NCI-H345 treated with DMSO at 0.1 percent for 48 hours (cell line): ENCODE measurements at regions not wholly inside any gene's neighbourhood (a gene's known extent, or its start where the extent isn't known, plus 50 kb on each side); places are given as distances from the start of the nearest gene placed in this dataset.
"Not testable (repeated sequence)": the region's sequence is repeated elsewhere in the genome, so short reads cannot be mapped to it uniquely, and the experiment has no call there.

Source experiments
- DNase-seq: peaks from one replicate; lab custom pipeline; 2025; ENCODE audit not compliant: unreplicated experiment; lab: John Stamatoyannopoulos, UW

DNA sequence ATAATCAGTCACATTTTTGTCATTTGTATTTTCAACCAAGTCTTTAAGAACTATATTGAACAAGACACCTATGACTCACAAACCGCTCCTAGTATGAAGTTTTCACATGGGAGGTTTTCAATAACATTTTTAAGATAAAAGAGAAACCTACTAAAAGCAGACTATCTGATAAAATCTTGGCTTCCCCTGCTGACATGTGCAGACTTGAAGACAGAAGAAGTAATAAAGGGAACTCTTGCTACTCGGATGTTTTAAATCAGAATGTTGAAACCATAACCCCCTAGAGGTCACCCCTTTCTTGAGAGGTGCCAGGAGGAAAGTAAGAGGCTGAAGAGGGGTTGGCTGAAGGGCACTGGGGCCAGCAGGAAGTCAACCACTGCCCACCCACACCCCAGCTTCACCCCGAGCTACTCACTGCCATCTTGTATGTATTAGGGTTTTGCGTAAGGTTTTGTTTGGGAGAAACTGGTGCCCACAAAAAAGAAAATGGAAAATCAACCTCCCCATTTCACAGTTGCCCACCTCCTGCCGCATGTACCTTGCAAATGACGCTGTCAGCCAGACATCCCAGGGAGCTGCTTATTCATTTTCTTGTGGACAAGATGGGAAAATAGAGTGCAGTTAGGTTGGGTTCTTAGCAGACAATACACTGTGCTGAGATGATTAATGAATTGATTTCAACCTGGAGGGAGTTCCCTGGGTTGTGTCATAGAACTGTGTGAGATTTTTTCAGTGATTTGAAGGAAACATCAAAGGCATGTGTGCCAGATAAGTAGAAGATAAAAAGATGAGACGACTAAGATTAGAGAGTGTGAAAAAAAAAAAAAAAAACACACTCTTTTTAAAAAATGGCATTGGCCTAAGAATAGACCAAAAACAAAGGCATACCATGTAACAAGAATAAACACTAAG, 83.2 kb upstream of the TAB2 start:
- DNase-seq: no peak

DNA sequence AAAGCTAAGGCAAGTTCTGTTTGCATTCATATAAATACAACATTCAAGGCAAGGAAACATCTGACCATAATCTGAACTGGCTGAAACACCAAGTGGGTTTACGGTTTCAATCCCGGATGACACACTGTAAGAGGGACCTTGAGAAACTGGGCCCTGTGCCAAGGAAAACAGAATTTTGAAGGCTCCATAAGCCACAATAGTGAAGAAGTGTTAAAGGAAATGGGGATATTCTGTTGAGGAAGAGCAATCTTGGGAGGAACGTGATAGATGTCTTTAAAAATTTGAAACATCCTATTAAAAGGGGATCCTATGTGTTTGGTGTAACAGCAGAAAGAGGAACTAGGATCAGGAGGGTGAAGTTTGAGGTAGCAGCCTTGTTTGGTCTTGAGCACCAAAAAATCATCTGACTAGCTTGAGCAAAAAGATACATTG, 82.4 kb upstream of the TAB2 start:
- DNase-seq: no peak

DNA sequence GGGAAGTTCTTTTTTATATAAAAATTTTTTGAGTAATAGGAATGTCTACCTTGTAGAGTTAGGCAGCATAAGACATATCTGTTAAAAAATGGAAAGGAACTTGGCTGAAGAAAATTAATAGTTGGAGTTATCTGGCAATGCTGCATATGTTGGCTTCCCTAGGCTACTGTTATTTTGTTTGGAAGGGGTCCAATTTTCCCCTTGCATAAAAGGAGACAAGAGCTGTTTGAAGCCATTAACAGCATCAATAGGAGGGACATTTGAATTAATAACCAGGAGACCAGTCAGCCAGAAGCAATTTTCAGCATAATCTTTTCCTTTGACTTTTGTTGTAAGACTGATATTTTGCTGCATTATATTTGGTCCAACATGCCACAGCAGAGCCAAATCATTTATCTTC, 80.9 kb upstream of the TAB2 start:
- no peak for DNase-seq

DNA sequence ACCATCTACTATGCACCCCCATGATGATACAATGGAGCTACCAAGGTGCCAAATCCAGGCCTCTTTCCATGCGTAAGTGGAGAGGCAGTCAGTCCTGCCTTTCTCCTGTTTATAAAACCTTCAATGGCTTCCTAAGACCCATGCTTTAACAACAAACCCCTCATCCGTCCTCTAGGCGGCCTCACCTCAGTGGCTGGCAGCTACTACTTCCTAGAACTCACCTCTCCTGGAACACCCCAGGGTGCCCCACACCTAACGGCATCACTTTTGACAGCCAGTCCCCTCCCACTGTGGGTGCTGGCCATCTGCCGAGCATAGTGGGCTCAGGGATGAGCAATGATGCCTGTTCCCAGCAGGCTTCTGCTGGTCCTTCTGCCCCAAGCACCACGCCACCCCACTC, 80.0 kb upstream of the TAB2 start:
- DNase-seq: no peak

DNA sequence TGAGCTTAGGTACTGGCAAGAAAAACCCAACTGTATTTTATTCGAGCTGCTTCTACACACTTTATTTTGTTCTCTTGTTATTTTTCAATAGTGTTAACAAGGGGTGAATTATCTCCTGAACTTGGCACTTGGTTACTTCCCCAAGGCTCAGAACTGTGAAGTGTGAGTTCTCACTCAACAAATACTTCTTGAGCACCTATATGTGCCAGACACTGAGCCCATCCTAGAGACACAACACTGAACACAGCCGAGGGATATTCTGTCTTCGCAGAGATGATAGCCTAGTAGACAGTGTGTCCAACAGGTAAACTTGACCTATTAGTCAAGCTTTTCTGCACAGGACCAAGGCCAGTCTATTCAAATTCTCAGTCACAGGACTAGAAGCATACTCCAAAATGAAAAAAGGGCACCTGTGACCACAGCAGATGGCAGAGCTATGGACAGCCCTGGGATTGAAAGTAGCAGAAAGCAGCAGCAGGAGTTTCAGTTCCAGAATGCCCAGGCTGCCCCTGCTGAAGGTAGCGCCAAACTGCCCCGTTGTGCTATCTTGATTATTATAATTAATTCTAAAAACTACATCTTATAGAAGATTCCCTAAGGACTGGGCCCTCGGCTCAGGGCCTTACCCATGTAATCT, 77.8 kb upstream of the TAB2 start:
- no peak for DNase-seq

DNA sequence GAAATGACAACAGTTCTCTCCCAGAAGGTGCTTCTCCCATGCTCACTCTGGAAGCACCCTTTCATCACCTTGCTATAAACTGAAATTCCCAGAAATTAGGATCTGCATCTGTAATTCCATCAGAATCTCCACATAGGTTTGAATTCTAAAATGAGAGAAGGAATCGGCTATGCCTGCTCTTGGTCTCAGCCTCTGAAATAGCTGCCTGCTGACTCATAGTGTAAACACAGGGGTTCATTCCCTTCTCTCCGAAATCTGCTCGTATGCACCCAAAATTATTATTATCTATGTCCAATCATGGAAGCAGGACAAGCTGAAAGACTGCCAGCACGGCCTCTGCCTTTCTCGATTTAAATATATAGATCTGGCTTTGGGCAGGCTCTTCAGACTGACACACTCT, 74.6 kb upstream of the TAB2 start:
- no peak for DNase-seq

DNA sequence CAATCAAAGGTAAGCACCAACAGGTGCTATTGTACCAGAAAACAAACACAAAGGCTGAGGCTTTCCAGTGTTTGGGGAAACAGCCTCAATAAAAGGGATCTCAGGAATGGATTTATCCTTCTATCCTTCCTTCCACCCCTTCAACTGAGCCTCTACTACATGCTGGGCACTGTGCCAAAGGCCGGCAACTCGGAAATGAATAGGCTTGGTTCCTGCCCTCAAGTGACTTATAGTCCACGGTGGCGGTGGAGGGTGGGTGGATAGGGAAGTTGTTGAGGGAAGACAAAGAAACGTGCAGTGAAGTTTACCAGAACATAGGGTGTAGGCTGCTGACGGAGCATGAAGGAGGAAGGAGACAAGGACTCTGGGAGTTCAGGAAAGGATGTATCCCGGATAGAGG, 73.4 kb upstream of the TAB2 start:
- DNase-seq: no peak

DNA sequence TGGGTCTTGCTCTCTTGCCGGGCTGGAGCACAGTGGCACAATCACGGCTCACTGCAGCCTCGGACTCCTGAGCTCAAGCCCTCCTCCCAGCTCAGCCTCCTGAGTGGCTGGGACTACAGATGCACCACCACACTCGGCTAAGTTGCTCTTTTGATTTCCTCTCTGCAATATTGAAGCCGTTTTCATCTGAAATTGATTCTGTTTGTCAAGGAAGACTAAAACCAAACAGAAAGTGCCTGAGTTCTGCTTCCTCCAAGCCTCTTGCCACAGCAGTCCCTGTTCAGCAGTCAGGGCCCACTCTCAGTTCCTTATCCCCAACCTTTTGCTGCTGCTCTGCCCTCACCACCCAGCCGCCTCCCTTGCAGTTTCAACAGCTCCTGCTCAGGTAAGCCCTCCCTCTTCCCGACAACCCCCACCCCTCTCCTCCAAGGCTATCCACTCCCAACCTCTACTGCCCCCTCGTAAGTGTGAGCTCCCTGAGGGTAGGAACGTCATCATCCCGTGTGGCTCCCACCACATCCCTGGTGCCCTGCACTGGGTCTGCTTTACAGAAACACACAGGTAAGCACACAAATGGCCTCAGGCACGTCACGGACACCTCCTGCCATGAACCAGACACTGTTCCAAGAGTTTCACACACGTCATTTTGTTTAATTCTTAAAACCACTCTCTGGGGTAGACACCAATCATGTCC, 70.7 kb upstream of the TAB2 start:
- no peak for DNase-seq

DNA sequence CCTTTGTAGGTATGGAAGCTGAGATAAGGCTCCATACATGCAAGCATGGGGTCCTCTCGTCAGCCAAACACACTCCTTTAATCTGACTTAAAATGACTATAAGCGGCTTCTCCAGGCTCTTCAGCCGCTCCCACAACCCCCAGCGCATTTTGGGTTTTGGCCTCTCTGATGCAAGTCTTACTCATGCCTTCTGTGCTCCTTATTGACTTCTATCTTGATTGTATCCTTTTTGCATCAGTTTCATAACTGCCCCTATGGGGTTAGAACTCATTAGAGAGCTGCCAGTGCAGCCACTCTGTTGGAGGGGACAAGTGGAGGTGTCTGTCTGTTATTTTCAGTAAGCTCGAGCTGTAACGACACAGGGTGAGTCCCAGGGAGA, 70.1 kb upstream of the TAB2 start:
- no peak for DNase-seq

DNA sequence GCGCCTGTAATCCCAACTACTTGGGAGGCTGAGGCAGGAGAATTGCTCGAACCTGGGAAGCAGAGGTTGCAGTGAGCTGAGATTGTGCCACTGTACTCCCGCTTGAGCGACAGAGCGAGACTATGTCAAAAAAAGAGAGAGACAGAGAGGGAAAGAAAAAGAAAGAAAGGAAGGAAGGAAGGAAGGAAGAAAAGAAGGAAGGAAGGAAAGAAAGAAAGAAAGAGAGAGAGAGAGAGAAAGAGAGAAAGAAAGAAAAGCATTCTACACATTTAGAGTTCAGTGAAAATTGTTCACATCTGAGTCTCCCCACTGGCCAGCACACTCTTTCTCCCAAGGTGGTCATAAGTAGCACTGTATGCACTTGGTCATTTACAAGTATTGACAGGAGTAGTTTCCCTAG, 69.2 kb upstream of the TAB2 start:
- DNase-seq: not testable (repeated sequence)

DNA sequence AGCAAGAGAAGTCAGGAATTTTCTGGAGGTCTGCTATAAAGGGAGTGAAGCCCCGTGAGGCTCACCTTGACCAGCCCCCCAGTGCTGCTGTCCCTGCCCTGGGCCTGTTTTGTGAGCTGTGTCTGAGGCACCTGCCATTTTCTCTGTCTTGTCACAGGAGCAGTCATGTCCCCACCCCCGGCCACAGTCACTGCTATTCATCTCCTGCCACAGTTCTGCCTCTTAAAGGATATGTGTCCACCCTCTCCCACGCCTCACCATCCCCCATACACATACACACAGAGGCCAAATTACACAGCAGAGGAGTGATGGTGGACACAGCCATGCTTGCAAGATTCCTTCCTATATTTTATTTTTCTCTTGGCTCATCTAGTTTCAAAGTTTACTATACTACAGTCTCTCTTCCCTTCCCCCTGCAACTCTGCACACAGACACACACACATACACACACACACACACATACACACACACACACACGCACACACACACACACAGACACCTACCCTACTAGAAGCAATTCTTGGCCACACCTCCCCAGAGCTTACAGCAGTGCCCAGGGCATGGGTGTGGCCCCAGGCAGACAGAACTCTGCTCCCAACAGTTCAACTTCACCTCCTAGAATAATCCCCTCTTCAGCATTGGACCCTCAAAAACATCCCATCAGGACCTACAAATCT, 68.7 kb upstream of the TAB2 start:
- DNase-seq: no peak

DNA sequence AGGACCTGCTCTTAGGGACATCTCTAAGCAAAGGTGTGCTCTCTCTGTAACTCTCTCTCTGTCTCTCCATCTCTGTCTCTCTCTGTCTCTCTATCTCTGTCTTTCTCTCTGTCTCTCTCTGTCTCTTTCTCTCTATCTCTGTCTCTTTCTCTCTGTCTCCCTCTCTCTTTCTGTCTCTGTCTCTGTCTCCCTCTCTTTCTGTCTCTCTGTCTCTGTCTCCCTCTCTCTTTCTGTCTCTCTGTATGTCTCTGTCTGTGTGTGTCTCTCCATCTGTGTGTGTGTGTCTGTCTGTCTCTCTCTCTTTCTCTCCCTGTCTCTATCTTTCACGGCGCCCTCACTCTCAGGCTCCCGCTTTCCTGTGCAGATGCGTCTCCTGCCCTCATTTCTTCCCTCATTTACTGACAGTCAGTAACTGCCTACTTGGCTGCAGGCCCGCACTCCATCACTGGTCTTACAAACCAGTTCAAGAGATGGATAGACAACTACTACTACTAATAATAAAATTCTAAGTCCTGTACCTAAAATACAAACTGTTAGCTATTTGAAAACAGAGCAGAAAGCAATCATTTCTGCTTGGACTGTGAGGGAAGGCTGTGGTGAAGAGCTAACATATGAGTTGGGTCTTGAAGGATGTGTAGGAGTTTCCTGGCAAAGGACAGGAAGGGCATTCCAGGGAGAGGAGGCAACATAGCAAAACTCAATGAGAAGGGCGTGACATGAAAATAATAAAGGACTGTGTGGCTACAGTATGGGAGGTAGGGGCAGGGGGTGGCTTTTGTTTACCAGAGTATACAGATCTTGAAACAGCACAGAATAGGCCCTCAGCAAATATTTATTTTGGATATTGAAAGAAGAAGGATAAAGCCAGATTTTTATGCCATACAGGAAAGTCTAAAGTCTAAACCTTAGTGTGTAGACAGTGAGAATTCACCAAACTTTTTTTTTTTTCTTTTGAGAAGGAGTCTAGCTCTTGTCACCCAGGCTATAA, 67.8 kb upstream of the TAB2 start:
- DNase-seq: no peak

DNA sequence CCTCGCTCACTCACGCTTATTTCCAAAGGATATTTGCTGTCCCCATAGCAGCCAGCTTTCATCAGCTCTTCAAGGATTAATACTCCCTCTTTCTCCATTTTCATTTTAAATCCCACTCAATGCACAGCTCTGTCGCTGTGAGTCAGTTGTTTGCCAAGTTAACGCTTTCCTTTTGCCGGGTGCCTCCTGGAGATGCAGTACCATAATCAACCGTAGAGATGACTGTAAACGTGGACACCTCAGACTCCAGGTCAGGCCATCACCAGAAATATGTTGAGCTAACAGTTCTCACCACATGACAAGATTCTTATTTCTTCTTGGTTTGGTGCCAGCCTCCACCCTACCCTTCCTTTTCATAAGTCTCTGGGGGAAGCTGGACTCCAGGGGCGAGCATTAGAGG, 66.6 kb upstream of the TAB2 start:
- no peak for DNase-seq

DNA sequence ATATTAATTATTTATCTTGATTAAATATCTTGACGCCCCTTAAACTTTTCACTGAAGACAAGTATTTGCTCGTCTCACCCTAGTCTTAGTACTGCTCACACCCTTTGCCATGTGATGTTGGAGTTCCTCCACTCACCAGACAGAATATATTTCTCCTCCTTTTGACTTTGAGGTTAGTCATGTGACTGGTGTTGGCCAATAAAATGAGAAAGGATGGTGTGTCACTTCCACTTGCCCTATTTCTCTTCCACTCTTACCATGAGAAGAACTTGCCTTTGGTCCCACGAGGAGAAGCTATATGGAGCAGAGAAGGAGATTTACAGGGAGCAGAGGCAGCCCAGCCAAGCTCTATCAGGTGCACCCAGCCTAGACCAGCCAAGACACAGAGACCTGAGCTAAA, 64.9 kb upstream of the TAB2 start:
- DNase-seq: no peak

DNA sequence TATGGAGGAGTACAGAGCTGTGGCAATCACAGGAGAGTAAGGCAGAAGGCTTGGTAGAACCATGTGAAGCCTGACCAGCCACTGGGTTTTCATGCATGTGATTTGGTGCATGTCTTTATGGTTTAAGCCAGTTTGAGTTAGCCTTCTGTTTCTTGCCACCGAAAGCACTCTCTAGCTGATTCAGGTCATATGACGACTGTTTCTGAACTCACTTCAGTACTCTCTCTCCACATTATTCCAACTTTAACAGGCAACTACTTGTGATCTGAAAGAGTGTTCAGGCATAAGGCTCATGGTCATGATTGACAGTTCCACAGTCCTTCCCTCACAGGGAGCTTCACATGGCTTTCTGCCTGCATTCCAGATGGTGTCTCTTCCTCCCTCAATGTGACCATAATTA, 63.3 kb upstream of the TAB2 start:
- DNase-seq: no peak

DNA sequence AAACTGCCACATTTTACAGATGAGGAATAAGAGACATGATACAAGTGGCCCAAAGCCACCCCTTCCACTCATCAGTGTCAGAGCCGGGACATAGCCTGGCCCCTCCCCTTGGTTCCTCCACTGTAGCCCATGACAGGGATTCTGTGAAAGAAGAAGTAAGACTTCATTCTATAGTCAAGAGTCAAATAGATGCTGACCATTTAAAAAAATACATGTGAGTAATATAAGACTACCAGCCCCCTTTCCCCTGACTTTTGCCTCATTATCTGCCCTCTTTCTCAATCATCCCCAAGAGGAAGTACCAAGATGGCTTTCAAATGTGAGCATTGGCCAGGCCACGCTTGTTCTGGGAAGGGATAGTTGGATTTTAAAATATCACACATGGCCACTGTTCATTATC, 57.8 kb upstream of the TAB2 start:
- no peak for DNase-seq

DNA sequence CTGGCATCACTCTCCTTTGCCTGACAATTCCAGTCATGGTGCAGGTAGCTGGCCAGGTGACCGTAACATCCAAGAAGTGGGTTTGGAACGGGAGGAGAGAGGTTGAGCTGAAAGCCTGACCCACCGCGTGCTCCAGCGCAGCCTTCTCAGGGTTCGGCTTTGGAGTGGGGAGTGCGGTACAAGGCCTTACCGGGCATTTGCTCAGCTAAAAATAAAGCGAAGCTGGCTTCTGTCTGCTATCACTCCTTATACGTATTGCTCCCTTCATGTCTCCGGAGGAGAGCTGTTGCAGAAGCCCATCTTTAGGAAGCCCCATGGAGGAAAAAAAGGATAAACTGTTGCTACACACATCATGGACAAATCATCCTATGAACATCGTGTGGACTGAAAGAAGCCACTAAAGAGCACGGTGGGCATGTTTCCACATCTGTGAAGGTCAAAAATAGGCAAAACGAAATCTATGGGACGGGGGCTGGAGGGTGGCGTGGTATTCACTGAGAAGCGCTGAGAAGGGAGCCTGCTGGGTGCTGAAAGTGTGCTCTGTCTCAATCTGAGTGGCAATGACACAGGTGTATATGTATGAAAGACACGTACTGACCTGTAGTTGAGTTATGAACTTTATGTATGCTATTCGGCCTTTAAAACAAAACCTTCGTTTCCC, 57.2 kb upstream of the TAB2 start:
- no peak for DNase-seq

DNA sequence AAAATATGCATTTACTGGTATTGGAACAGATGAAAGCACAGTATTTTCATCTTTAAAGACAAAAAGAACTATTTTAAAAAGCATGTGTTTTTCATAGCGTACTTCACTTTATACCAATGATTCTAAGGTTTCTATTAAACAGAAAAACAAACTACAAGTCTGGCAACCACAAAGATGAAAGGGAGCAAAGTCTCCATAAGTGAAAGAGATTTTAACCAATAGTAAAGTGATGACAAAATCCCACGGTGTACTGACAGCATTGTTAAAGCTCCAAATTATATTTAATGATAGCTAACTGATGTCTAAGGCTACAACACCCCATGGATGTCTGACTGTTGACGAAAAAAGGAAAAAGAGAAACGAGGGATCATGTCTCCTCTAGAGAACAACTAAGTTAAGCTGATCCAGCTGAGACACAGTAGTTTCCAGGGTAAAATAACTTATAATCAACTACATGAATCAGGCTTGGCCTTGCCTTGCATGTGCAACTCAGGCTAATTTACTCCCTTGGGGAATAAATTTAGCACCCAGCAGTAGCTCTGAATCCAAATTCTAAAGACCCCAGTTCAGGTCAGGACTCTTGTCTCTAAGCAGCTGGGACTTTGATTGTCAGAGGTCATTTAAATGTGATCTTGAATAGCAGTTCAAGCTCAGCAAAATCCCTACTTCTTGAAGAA, 56.0 kb upstream of the TAB2 start:
- no peak for DNase-seq

DNA sequence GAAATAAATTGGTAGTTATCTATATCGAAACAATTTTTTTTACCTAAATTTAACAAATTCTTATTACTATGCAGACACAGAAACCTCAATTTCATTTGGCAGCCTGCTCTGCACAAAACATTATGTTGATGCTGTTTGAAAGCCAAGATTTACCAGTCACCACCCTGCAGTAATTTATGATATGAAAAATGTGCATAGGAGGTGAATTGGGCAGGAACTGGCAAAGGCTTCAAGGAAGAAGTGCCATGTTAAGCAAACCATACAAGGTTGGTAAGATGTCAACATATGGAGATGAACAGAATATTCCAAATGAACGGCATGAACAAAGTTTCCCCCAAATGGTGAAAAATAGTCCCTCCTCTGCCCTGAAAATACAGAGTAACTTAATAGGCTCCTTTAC, 54.2 kb upstream of the TAB2 start:
- no peak for DNase-seq
